ENCODE measurements at regions not wholly inside any gene's neighbourhood (a gene's known extent, or its start where the extent isn't known, plus 50 kb on each side); places are given as distances from the start of the nearest gene placed in this dataset.

- Histone ChIP-seq H3K23ac (ENCODE audit: low read length in 2 of 2) (no peak overlapping the region), H4K91ac (ENCODE audit: low read length) (no peak overlapping the region), H2AK5ac (ENCODE audit: low read length, severe bottlenecking) (no peak overlapping the region), H3K4me3 (ENCODE audit: insufficient read depth in 1 of 2, low read depth in 1 of 2, low read length in 2 of 2) (no peak overlapping the region), H2BK12ac (ENCODE audit: low read length in 2 of 2) (no peak overlapping the region), H3K27ac (ENCODE audit: low read length, poor library complexity, severe bottlenecking) (no peak overlapping the region), H3K79me1 (replicated peaks; ENCODE audit: low read length, poor library complexity, severe bottlenecking) (no peaks in the 10 kb centered on the region), H3K4me2 (ENCODE audit: low read length, poor library complexity, severe bottlenecking) (no peak overlapping the region), H4K8ac (ENCODE audit: low read length) (no peak overlapping the region), H3K4ac (ENCODE audit: low read depth in 1 of 2, low read length in 2 of 2) (no peak overlapping the region), H3K9ac (ENCODE audit: low read length) (no peak overlapping the region), H3K9me3 (ENCODE audit: control insufficient read depth, low read length) (no peaks in the 10 kb centered on the region), H3K14ac (ENCODE audit: low read length in 2 of 2) (no peak overlapping the region), H2BK5ac (ENCODE audit: low read depth, low read length, poor library complexity, severe bottlenecking) (no peak overlapping the region), H2BK15ac (ENCODE audit: low read depth, poor library complexity, severe bottlenecking) (no peak overlapping the region), H3K36me3 (ENCODE audit: control insufficient read depth in 1 of 2, insufficient read depth in 2 of 2, low read depth in 1 of 2, low read length in 2 of 2) (no peaks in the 10 kb centered on the region), H3K4me1 (ENCODE audit: control insufficient read depth, insufficient read depth, low read depth, low read length) (no peaks in the 10 kb centered on the region), H2AFZ (ENCODE audit: low read depth, low read length) (no peak overlapping the region), H3K18ac (ENCODE audit: low read depth in 1 of 2, low read length in 2 of 2) (no peak overlapping the region), H2BK120ac (ENCODE audit: low read depth, low read length) (no peak overlapping the region), H3K27me3 (ENCODE audit: control insufficient read depth in 1 of 2, insufficient read depth in 1 of 2, low read length in 2 of 2) (no peaks in the 10 kb centered on the region)
- no CpG with 5 or more reads among the region's 2 CpGs for WGBS
- no peak for DNase-seq
Measured at GRCh38 chr1:104830534-104830933, 1080.8 kb downstream of the AMY1C start.

GRCh38 chr1:104852151-104852550 is 1102.5 kb downstream of the AMY1C start:
- H2BK5ac ChIP-seq (ENCODE audit: low read depth, low read length, poor library complexity, severe bottlenecking): no peak overlapping the region
- no peak overlapping the region for H2BK15ac ChIP-seq (ENCODE audit: low read depth, poor library complexity, severe bottlenecking)
- H3K9me3 ChIP-seq (ENCODE audit: control insufficient read depth, low read length): no peaks in the 10 kb centered on the region
- no peak overlapping the region for H3K4me2 ChIP-seq (ENCODE audit: low read length, poor library complexity, severe bottlenecking)
- WGBS: no CpG with 5 or more reads among the region's 2 CpGs
- H3K4me1 ChIP-seq (ENCODE audit: control insufficient read depth, insufficient read depth, low read depth, low read length): no peaks in the 10 kb centered on the region
- H3K14ac ChIP-seq (ENCODE audit: low read length in 2 of 2): no peak overlapping the region
- H2BK12ac ChIP-seq (ENCODE audit: low read length in 2 of 2): no peak overlapping the region
- H3K79me1 ChIP-seq (replicated peaks; ENCODE audit: low read length, poor library complexity, severe bottlenecking): no peaks in the 10 kb centered on the region
- H3K36me3 ChIP-seq (ENCODE audit: control insufficient read depth in 1 of 2, insufficient read depth in 2 of 2, low read depth in 1 of 2, low read length in 2 of 2): no peaks in the 10 kb centered on the region
- H3K23ac ChIP-seq (ENCODE audit: low read length in 2 of 2): no peak overlapping the region
- no peak overlapping the region for H4K8ac ChIP-seq (ENCODE audit: low read length)
- H2AK5ac ChIP-seq (ENCODE audit: low read length, severe bottlenecking): no peak overlapping the region
- H3K4ac ChIP-seq (ENCODE audit: low read depth in 1 of 2, low read length in 2 of 2): no peak overlapping the region
- DNase-seq: no peak
- H2AFZ ChIP-seq (ENCODE audit: low read depth, low read length): no peak overlapping the region
- H3K4me3 ChIP-seq (ENCODE audit: insufficient read depth in 1 of 2, low read depth in 1 of 2, low read length in 2 of 2): no peak overlapping the region
- H2BK120ac ChIP-seq (ENCODE audit: low read depth, low read length): no peak overlapping the region
- H3K18ac ChIP-seq (ENCODE audit: low read depth in 1 of 2, low read length in 2 of 2): no peak overlapping the region
- no peak overlapping the region for H3K9ac ChIP-seq (ENCODE audit: low read length)
- no peak overlapping the region for H3K27ac ChIP-seq (ENCODE audit: low read length, poor library complexity, severe bottlenecking)
- no peak overlapping the region for H4K91ac ChIP-seq (ENCODE audit: low read length)
- no peaks in the 10 kb centered on the region for H3K27me3 ChIP-seq (ENCODE audit: control insufficient read depth in 1 of 2, insufficient read depth in 1 of 2, low read length in 2 of 2)

- no peak overlapping the region for H3K14ac ChIP-seq (ENCODE audit: low read length in 2 of 2)
- H2AK5ac ChIP-seq (ENCODE audit: low read length, severe bottlenecking): no peak overlapping the region
- no peak overlapping the region for H3K4me2 ChIP-seq (ENCODE audit: low read length, poor library complexity, severe bottlenecking)
- 60% methylated on average over 1 of the region's 2 CpGs for WGBS
- DNase-seq: no peak
- no peak overlapping the region for H2AFZ ChIP-seq (ENCODE audit: low read depth, low read length)
- no peak overlapping the region for H2BK120ac ChIP-seq (ENCODE audit: low read depth, low read length)
- H3K36me3 ChIP-seq (ENCODE audit: control insufficient read depth in 1 of 2, insufficient read depth in 2 of 2, low read depth in 1 of 2, low read length in 2 of 2): no peaks in the 10 kb centered on the region
- no peak overlapping the region for H3K27ac ChIP-seq (ENCODE audit: low read length, poor library complexity, severe bottlenecking)
- H2BK15ac ChIP-seq (ENCODE audit: low read depth, poor library complexity, severe bottlenecking): no peak overlapping the region
- H3K9me3 ChIP-seq (ENCODE audit: control insufficient read depth, low read length): no peaks in the 10 kb centered on the region
- H3K4ac ChIP-seq (ENCODE audit: low read depth in 1 of 2, low read length in 2 of 2): no peak overlapping the region
- H3K4me3 ChIP-seq (ENCODE audit: insufficient read depth in 1 of 2, low read depth in 1 of 2, low read length in 2 of 2): no peak overlapping the region
- no peak overlapping the region for H3K23ac ChIP-seq (ENCODE audit: low read length in 2 of 2)
- no peak overlapping the region for H3K18ac ChIP-seq (ENCODE audit: low read depth in 1 of 2, low read length in 2 of 2)
- H3K9ac ChIP-seq (ENCODE audit: low read length): no peak overlapping the region
- no peak overlapping the region for H2BK5ac ChIP-seq (ENCODE audit: low read depth, low read length, poor library complexity, severe bottlenecking)
- no peaks in the 10 kb centered on the region for H3K79me1 ChIP-seq (replicated peaks; ENCODE audit: low read length, poor library complexity, severe bottlenecking)
- H2BK12ac ChIP-seq (ENCODE audit: low read length in 2 of 2): no peak overlapping the region
- H4K8ac ChIP-seq (ENCODE audit: low read length): no peak overlapping the region
- no peak overlapping the region for H4K91ac ChIP-seq (ENCODE audit: low read length)
- no peaks in the 10 kb centered on the region for H3K27me3 ChIP-seq (ENCODE audit: control insufficient read depth in 1 of 2, insufficient read depth in 1 of 2, low read length in 2 of 2)
- no peaks in the 10 kb centered on the region for H3K4me1 ChIP-seq (ENCODE audit: control insufficient read depth, insufficient read depth, low read depth, low read length)
Measured at GRCh38 chr1:104853276-104853675, 1103.6 kb downstream of the AMY1C start.

GRCh38 chr1:104854529-104854928 is 1104.8 kb downstream of the AMY1C start:
- H2AK5ac ChIP-seq (ENCODE audit: low read length, severe bottlenecking): no peak overlapping the region
- no CpG with 5 or more reads among the region's 2 CpGs for WGBS
- no peak overlapping the region for H2BK15ac ChIP-seq (ENCODE audit: low read depth, poor library complexity, severe bottlenecking)
- H2BK12ac ChIP-seq (ENCODE audit: low read length in 2 of 2): no peak overlapping the region
- H3K27me3 ChIP-seq (ENCODE audit: control insufficient read depth in 1 of 2, insufficient read depth in 1 of 2, low read length in 2 of 2): no peaks in the 10 kb centered on the region
- H4K91ac ChIP-seq (ENCODE audit: low read length): no peak overlapping the region
- H3K4me3 ChIP-seq (ENCODE audit: insufficient read depth in 1 of 2, low read depth in 1 of 2, low read length in 2 of 2): no peak overlapping the region
- H3K18ac ChIP-seq (ENCODE audit: low read depth in 1 of 2, low read length in 2 of 2): no peak overlapping the region
- no peaks in the 10 kb centered on the region for H3K4me1 ChIP-seq (ENCODE audit: control insufficient read depth, insufficient read depth, low read depth, low read length)
- H3K4me2 ChIP-seq (ENCODE audit: low read length, poor library complexity, severe bottlenecking): no peak overlapping the region
- H3K9ac ChIP-seq (ENCODE audit: low read length): no peak overlapping the region
- H2BK120ac ChIP-seq (ENCODE audit: low read depth, low read length): no peak overlapping the region
- no peak for DNase-seq
- no peak overlapping the region for H3K23ac ChIP-seq (ENCODE audit: low read length in 2 of 2)
- no peaks in the 10 kb centered on the region for H3K79me1 ChIP-seq (replicated peaks; ENCODE audit: low read length, poor library complexity, severe bottlenecking)
- no peak overlapping the region for H3K14ac ChIP-seq (ENCODE audit: low read length in 2 of 2)
- no peak overlapping the region for H4K8ac ChIP-seq (ENCODE audit: low read length)
- no peak overlapping the region for H3K27ac ChIP-seq (ENCODE audit: low read length, poor library complexity, severe bottlenecking)
- H3K9me3 ChIP-seq (ENCODE audit: control insufficient read depth, low read length): peaks cover 2% of the 10 kb centered on the region
- H2AFZ ChIP-seq (ENCODE audit: low read depth, low read length): no peak overlapping the region
- no peak overlapping the region for H3K4ac ChIP-seq (ENCODE audit: low read depth in 1 of 2, low read length in 2 of 2)
- H3K36me3 ChIP-seq (ENCODE audit: control insufficient read depth in 1 of 2, insufficient read depth in 2 of 2, low read depth in 1 of 2, low read length in 2 of 2): no peaks in the 10 kb centered on the region
- no peak overlapping the region for H2BK5ac ChIP-seq (ENCODE audit: low read depth, low read length, poor library complexity, severe bottlenecking)
